NCI-H1105 treated with DMSO at 0.1 percent for 48 hours (cell line): ENCODE measurements at regions not wholly inside any gene's neighbourhood (a gene's known extent, or its start where the extent isn't known, plus 50 kb on each side); places are given as distances from the start of the nearest gene placed in this dataset.

Experiments used
- DNase-seq: peaks from one replicate; lab custom pipeline; 2025; lab: John Stamatoyannopoulos, UW

GRCh38 chr9:96087669-96088299 lies 212.3 kb downstream of the ERCC6L2 start:
- DNase-seq = peak; percentile 49

- no peak for DNase-seq
Measured at GRCh38 chr9:96086936-96087571, 211.6 kb downstream of the ERCC6L2 start.

- DNase-seq = no peak
Measured at GRCh38 chr9:96085491-96086143, 210.1 kb downstream of the ERCC6L2 start.

GRCh38 chr9:96084331-96084734 lies 208.8 kb downstream of the ERCC6L2 start:
- no peak for DNase-seq

GRCh38 chr9:96082516-96083232 lies 207.2 kb downstream of the ERCC6L2 start:
- DNase-seq = no peak

GRCh38 chr9:96080364-96080763 lies 204.9 kb downstream of the ERCC6L2 start:
- no peak for DNase-seq

- no peak for DNase-seq
Measured at GRCh38 chr9:96079779-96080178, 204.3 kb downstream of the ERCC6L2 start.

GRCh38 chr9:96078897-96079490 lies 203.5 kb downstream of the ERCC6L2 start:
- no peak for DNase-seq

GRCh38 chr9:96075757-96076156 lies 200.3 kb downstream of the ERCC6L2 start:
- DNase-seq = no peak

GRCh38 chr9:96075111-96075510 lies 199.6 kb downstream of the ERCC6L2 start:
- no peak for DNase-seq

GRCh38 chr9:96073531-96074480 lies 198.3 kb downstream of the ERCC6L2 start:
- DNase-seq = no peak

- DNase-seq = no peak
Measured at GRCh38 chr9:96072930-96073329, 197.4 kb downstream of the ERCC6L2 start.

- no peak for DNase-seq
Measured at GRCh38 chr9:96071815-96072124, 196.3 kb downstream of the ERCC6L2 start.

GRCh38 chr9:96071076-96071814 lies 195.8 kb downstream of the ERCC6L2 start:
- no peak for DNase-seq

GRCh38 chr9:96069629-96070220 lies 194.2 kb downstream of the ERCC6L2 start:
- DNase-seq = no peak

GRCh38 chr9:96068511-96068910 lies 193.0 kb downstream of the ERCC6L2 start:
- DNase-seq = no peak

- DNase-seq = no peak
Measured at GRCh38 chr9:96067600-96067999, 192.1 kb downstream of the ERCC6L2 start.

GRCh38 chr9:96067004-96067403 lies 191.5 kb downstream of the ERCC6L2 start:
- no peak for DNase-seq

- no peak for DNase-seq
Measured at GRCh38 chr9:96065482-96066251, 190.2 kb downstream of the ERCC6L2 start.
